ENCODE measurements at regions not wholly inside any gene's neighbourhood (a gene's known extent, or its start where the extent isn't known, plus 50 kb on each side); places are given as distances from the start of the nearest gene placed in this dataset.
A peak's percentile ranks its signal among the peaks of the same experiment; 100 is the strongest.
"Not testable (repeated sequence)": the region's sequence is repeated elsewhere in the genome, so short reads cannot be mapped to it uniquely, and the experiment has no call there.

- DNase-seq (ENCODE audit: low read depth) = not testable (repeated sequence)
Measured at GRCh38 chr9:85880507-85880906, 60.4 kb upstream of the NAA35 start.

- peak; percentile 38 for DNase-seq (ENCODE audit: low read depth)
Measured at GRCh38 chr9:85884256-85884655, 56.7 kb upstream of the NAA35 start.

GRCh38 chr9:85890962-85891361 is 50.0 kb upstream of the NAA35 start:
- no peak for DNase-seq (ENCODE audit: low read depth)
